Pancreas (tissue), 10 donors: ENCODE measurements at regions not wholly inside any gene's neighbourhood (a gene's known extent, or its start where the extent isn't known, plus 50 kb on each side); places are given as distances from the start of the nearest gene placed in this dataset.

Source experiments
- ATAC-seq, 4 donors: fragments of 200-7000 bp; cut with Tn5 transposase; one replicate each; pipeline versions ENCODE4 v1.8.0 to v1.9.1; 2020; ENCODE audit warnings: mild to moderate bottlenecking in 4 of 4, moderate library complexity in 4 of 4
- DNase-seq, 6 donors: peaks; one replicate each; pipeline ENCODE4 v3.0.0-alpha.2; 2020
- FAIRE-seq: peaks from 2 replicates; lab custom pipeline; 2012; peaks lifted over from hg19 to GRCh38; lab: Jason Lieb, UNC
- H3K27ac ChIP-seq, 4 donors: fragments of 200-600 bp; sonication (generic); 1 replicate in 3 of 4; 2 replicates in 1 of 4; pipeline versions ENCODE4 v1.5.0 to v1.8.0; 2020
- H3K27me3 ChIP-seq, 4 donors: fragments of 200-600 bp; one replicate each; pipeline ENCODE4 v1.8.0; 2021
- H3K36me3 ChIP-seq, 3 donors: fragments of 200-600 bp; sonication (generic) in 1 of 3; one replicate each; pipeline versions ENCODE4 v1.5.0 to v1.8.0; 2020 to 2021
- H3K4me1 ChIP-seq, 3 donors: fragments of 200-600 bp; one replicate each; pipeline ENCODE4 v1.8.0; 2021
- H3K4me3 ChIP-seq, 4 donors: fragments of 200-600 bp; sonication (generic) in 2 of 4; one replicate each; pipeline versions ENCODE4 v1.5.0 to v1.8.0; 2020 to 2021
- H3K9me3 ChIP-seq, 4 donors: fragments of 200-600 bp; one replicate each; pipeline ENCODE4 v1.8.0; 2021
- CTCF ChIP-seq, 4 donors: fragments of 200-600 bp; sonication (generic) in 3 of 4; IDR thresholded peaks; one replicate each; pipeline versions ENCODE4 v1.5.0 to v1.8.0; 2021; ENCODE audit warnings: antibody characterized with exemption in 4 of 4
- WGBS, 2 donors: extraction: QIAGEN DNeasy Blood & Tissue Kit; methylation state at CpG; one replicate each; pipeline ENCODE4 v1.1.7; 2013; 5-methylcytosine and 5-hydroxymethylcytosine counted together
- intact Hi-C, 3 donors: fragments of 100-400 bp; cut with DNase I; formaldehyde crosslinking; loops; one replicate each; pipeline versions ENCODE4 v1.11.1 to v1.14.2; 2022
- donor health status: healthy with polysubstance abuse.
- donor health status: DM: no; HTN: no; CAD: no; lungs with moderate emphysema.
- donor health status: DM: no; HTN: no; CAD: no.
- donor health status: control.
- donor health status: control.
- donor health status: Bipolar disorder and iron deficiency.
- donor health status: DM: yes; HTN: yes; CAD: no.
- donor health status: DM: no; HTN: no; CAD: no.
- donor health status: DM: no; HTN: no; CAD: no.
- donor health status: DM: yes; HTN: yes; CAD: no.

- H3K27ac ChIP-seq = no peak overlapping the region
- H3K36me3 ChIP-seq = no peaks in the 10 kb centered on the region
- no peak for ATAC-seq
- H3K4me1 ChIP-seq = no peaks in the 10 kb centered on the region
- H3K4me3 ChIP-seq = no peak overlapping the region
- H3K27me3 ChIP-seq = no peaks in the 10 kb centered on the region
- intact Hi-C loops = no loop called here
- H3K9me3 ChIP-seq = no peaks in the 10 kb centered on the region
- FAIRE-seq = no peak
- no peak for TF ChIP-seq CTCF (IDR thresholded peaks at IDR 0.05)
- no peak for DNase-seq
- WGBS, 2 donors = 55 to 69% methylated on average over 3 of the region's 3 CpGs
Observed at GRCh38 chr4:32544846-32545245, 1824.7 kb downstream of the PCDH7 start.

GRCh38 chr4:32551943-32552342, 1831.8 kb downstream of the PCDH7 start:
- no peak for TF ChIP-seq CTCF (IDR thresholded peaks at IDR 0.05)
- H3K4me3 ChIP-seq = no peak overlapping the region
- no peaks in the 10 kb centered on the region for H3K27me3 ChIP-seq
- no peak for ATAC-seq
- no peak for FAIRE-seq
- H3K4me1 ChIP-seq = no peaks in the 10 kb centered on the region
- H3K36me3 ChIP-seq = no peaks in the 10 kb centered on the region
- intact Hi-C loops = no loop called here
- no peaks in the 10 kb centered on the region for H3K9me3 ChIP-seq
- no peak for DNase-seq
- H3K27ac ChIP-seq = no peak overlapping the region

GRCh38 chr4:32560306-32560705, 1840.1 kb downstream of the PCDH7 start:
- Histone ChIP-seq H3K27ac (no peak overlapping the region), H3K4me1 (no peaks in the 10 kb centered on the region), H3K9me3 (no peaks in the 10 kb centered on the region), H3K4me3 (no peak overlapping the region), H3K36me3 (no peaks in the 10 kb centered on the region), H3K27me3 (no peaks in the 10 kb centered on the region)
- DNase-seq (no peak), FAIRE-seq (no peak), ATAC-seq (no peak)
- intact Hi-C loops = no loop called here
- WGBS, 2 donors = 18 to 35% methylated on average over 5 of the region's 5 CpGs
- no peak for TF ChIP-seq CTCF (IDR thresholded peaks at IDR 0.05)

GRCh38 chr4:32562010-32562409, 1841.8 kb downstream of the PCDH7 start:
- no peaks in the 10 kb centered on the region for H3K9me3 ChIP-seq
- DNase-seq (no peak), FAIRE-seq (no peak), ATAC-seq (no peak)
- intact Hi-C loops = no loop called here
- no peak overlapping the region for H3K4me3 ChIP-seq
- no peaks in the 10 kb centered on the region for H3K36me3 ChIP-seq
- no peaks in the 10 kb centered on the region for H3K4me1 ChIP-seq
- TF ChIP-seq CTCF (IDR thresholded peaks at IDR 0.05) = no peak
- 79 to 90% methylated on average over 3 of the region's 3 CpGs for WGBS, 2 donors
- no peaks in the 10 kb centered on the region for H3K27me3 ChIP-seq
- no peak overlapping the region for H3K27ac ChIP-seq

- H3K4me3 ChIP-seq = no peak overlapping the region
- intact Hi-C loops = no loop called here
- DNase-seq (no peak), FAIRE-seq (no peak), ATAC-seq (no peak)
- no peak overlapping the region for H3K27ac ChIP-seq
- H3K4me1 ChIP-seq = no peaks in the 10 kb centered on the region
- TF ChIP-seq CTCF (IDR thresholded peaks at IDR 0.05) = no peak
- no peaks in the 10 kb centered on the region for H3K9me3 ChIP-seq
- H3K27me3 ChIP-seq = no peaks in the 10 kb centered on the region
- 75 to 94% methylated on average over 2 of the region's 2 CpGs for WGBS, 2 donors
- H3K36me3 ChIP-seq = no peaks in the 10 kb centered on the region
Observed at GRCh38 chr4:32564626-32565025, 1844.5 kb downstream of the PCDH7 start.
